ENCODE measurements at regions not wholly inside any gene's neighbourhood (a gene's known extent, or its start where the extent isn't known, plus 50 kb on each side); places are given as distances from the start of the nearest gene placed in this dataset.

DNA sequence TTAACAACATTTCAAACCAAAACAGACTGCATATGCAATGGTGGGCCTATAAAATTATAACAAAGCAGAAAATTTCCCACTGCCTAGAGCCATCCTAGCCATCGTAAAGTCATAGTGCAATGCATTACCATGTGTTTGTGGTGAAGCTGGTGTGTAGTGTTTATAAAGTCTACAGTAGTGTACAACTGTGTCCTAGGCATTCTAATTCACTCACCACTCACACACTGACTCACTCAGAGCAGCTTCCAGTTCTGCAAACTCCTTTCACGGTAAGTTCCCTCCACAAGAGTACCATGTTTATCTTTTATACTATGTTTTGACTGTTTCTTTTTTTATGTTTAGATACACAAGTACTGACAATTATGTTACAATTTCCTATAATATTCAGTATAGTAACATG lies 1104.1 kb upstream of the PHF14 start:
- no peaks in the 10 kb centered on the region for H3K79me1 ChIP-seq (ENCODE audit: insufficient read depth, low read depth, low read length, poor library complexity, severe bottlenecking)
- TF ChIP-seq CTCF (conservative IDR thresholded peaks at IDR 0.05): no peak
- H3K4me1 ChIP-seq (ENCODE audit: insufficient read depth, low read length): no peaks in the 10 kb centered on the region
- H2BK15ac ChIP-seq (ENCODE audit: low read depth, low read length): no peak overlapping the region
- Mint-ChIP-seq H3K9me3 (peaks cover 0 to 6% of the 10 kb centered on the region in 2 experiments; a peak in 3 of 5 replicates), H3K4me3 (no peak overlapping the region), H3K27me3 (ENCODE audit: low read depth) (peaks cover 1% of the 10 kb centered on the region; the same call in 1 of the 2 replicates), H3K36me3 (ENCODE audit: insufficient read depth in 1 of 3, low read depth in 3 of 3) (peaks cover 0 to 4% (median 3%) of the 10 kb centered on the region in 3 experiments; a peak in 4 of 7 replicates), H3K27ac (no peak overlapping the region), H3K4me1 (no peaks in the 10 kb centered on the region)
- no peak overlapping the region for H3K4me2 ChIP-seq (ENCODE audit: insufficient read depth, insufficient read length, low read length)
- no peak overlapping the region for H2BK5ac ChIP-seq (ENCODE audit: insufficient read length, low read length)
- no peaks in the 10 kb centered on the region for H3K79me2 ChIP-seq (ENCODE audit: insufficient read depth, low read length)
- no peak overlapping the region for H2BK120ac ChIP-seq (ENCODE audit: low read depth, low read length, poor library complexity, severe bottlenecking)
- H2BK20ac ChIP-seq (ENCODE audit: low read depth, low read length, poor library complexity, severe bottlenecking): no peak overlapping the region
- H3K9me3 ChIP-seq (ENCODE audit: control insufficient read depth, low read depth, low read length): no peaks in the 10 kb centered on the region
- H3K56ac ChIP-seq (ENCODE audit: insufficient read length, low read depth, low read length): no peak overlapping the region
- no peak overlapping the region for H3K27ac ChIP-seq (ENCODE audit: insufficient read length, low read depth, low read length)
- H4K5ac ChIP-seq (ENCODE audit: insufficient read length, low read depth, low read length): no peak overlapping the region
- no peak overlapping the region for H2BK12ac ChIP-seq (ENCODE audit: insufficient read length, low read depth, low read length)
- DNase-seq: no peak
- no peak overlapping the region for H4K91ac ChIP-seq (ENCODE audit: insufficient read length, low read depth, low read length)
- no peak overlapping the region for H3K4ac ChIP-seq (ENCODE audit: low read depth, low read length)
- H3K23ac ChIP-seq (ENCODE audit: insufficient read length, low read depth, low read length): no peak overlapping the region
- no peak overlapping the region for H3K9ac ChIP-seq (ENCODE audit: extremely low read depth, insufficient read length, low read length)
- no CpG with 5 or more reads among the region's 2 CpGs for WGBS (ENCODE audit: extremely low coverage, insufficient read length, low lambda C conversion rate)
- no peak overlapping the region for H2AFZ ChIP-seq (ENCODE audit: low read length)
- H3K18ac ChIP-seq (ENCODE audit: insufficient read length, low read depth, low read length): no peak overlapping the region
- H4K8ac ChIP-seq (replicated peaks; ENCODE audit: insufficient read length, low read depth, low read length): no peak overlapping the region
- H3K14ac ChIP-seq (ENCODE audit: insufficient read depth, low read length): no peak overlapping the region
- H4K20me1 ChIP-seq (ENCODE audit: control insufficient read depth, insufficient read depth, insufficient read length): no peaks in the 10 kb centered on the region
- no peak overlapping the region for H3T11ph ChIP-seq (ENCODE audit: low read length)
- H3K23me2 ChIP-seq (ENCODE audit: insufficient read length, low read depth, low read length, poor library complexity, severe bottlenecking): no peaks in the 10 kb centered on the region
- no peaks in the 10 kb centered on the region for H3K27me3 ChIP-seq (ENCODE audit: insufficient read depth, low read length)
- no peak overlapping the region for H2AK5ac ChIP-seq (ENCODE audit: insufficient read length, low read length)

Data from H9 (cell line).